WI38 (cell line): ENCODE measurements at regions not wholly inside any gene's neighbourhood (a gene's known extent, or its start where the extent isn't known, plus 50 kb on each side); places are given as distances from the start of the nearest gene placed in this dataset.
A peak's percentile ranks its signal among the peaks of the same experiment; 100 is the strongest.
"Not testable (repeated sequence)": the region's sequence is repeated elsewhere in the genome, so short reads cannot be mapped to it uniquely, and the experiment has no call there.

Source experiments
- H3K4me3 ChIP-seq: 2 replicates; pipeline ENCODE4 v1.5.1; 2011; ENCODE audit warnings: low read depth, mild to moderate bottlenecking, control low read depth, low read length
- CTCF ChIP-seq: IDR thresholded peaks from 2 replicates; pipeline ENCODE4 v1.5.1; 2012; ENCODE audit warnings: low read depth, mild to moderate bottlenecking, control low read depth, low read length

- H3K4me3 ChIP-seq, result not testable (repeated sequence)
These were observed 59.2 kb downstream of the CXorf49B start for GRCh38 chrX:71822314-71822713.

GRCh38 chrX:71823391-71824057 is 60.4 kb downstream of the CXorf49B start:
- no peak overlapping the region for H3K4me3 ChIP-seq
- TF ChIP-seq CTCF, result no peak

- no peak overlapping the region for H3K4me3 ChIP-seq
- no peak for TF ChIP-seq CTCF
These were observed 64.9 kb downstream of the CXorf49B start for GRCh38 chrX:71828086-71828485.

GRCh38 chrX:71838092-71838491 is 72.6 kb upstream of the NHSL2 start:
- H3K4me3 ChIP-seq, result not testable (repeated sequence)

GRCh38 chrX:71846429-71846828 is 64.2 kb upstream of the NHSL2 start:
- H3K4me3 ChIP-seq, result no peak overlapping the region
- TF ChIP-seq CTCF, result no peak

- TF ChIP-seq CTCF, result no peak
- no peak overlapping the region for H3K4me3 ChIP-seq
These were observed 58.5 kb upstream of the NHSL2 start for GRCh38 chrX:71852182-71852581.

GRCh38 chrX:71859637-71860036 is 51.0 kb upstream of the NHSL2 start:
- TF ChIP-seq CTCF, result peak; percentile 36
- H3K4me3 ChIP-seq, result no peak overlapping the region
